NCI-H1048 (cell line): ENCODE measurements at regions not wholly inside any gene's neighbourhood (a gene's known extent, or its start where the extent isn't known, plus 50 kb on each side); places are given as distances from the start of the nearest gene placed in this dataset.
"Not testable (repeated sequence)": the region's sequence is repeated elsewhere in the genome, so short reads cannot be mapped to it uniquely, and the experiment has no call there.

Source experiments
- DNase-seq: peaks from one replicate; lab custom pipeline; 2025; lab: John Stamatoyannopoulos, UW

DNA sequence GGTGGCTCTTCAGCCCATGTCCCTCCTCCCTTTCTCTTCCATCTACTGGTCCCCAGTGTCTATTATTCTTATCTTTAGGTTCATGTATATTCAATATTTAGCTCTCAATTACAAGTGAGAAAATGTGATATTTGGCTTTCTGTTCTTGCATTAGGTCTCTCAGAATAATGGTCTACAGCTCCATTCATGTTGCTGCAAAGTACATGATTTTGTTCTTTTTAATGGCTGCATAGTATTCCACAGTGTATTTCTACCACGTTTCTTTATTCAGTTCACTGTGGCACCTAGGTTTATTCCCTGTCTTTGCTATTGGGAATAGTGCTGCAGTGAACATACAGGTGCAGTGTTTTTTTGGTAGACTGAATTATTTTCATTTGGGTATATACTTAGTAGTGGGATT is 1308.8 kb downstream of the EFNA5 start:
- no peak for DNase-seq

GRCh38 chr5:106331415-106331814 is 1339.3 kb downstream of the EFNA5 start:
- DNase-seq, result no peak

DNA sequence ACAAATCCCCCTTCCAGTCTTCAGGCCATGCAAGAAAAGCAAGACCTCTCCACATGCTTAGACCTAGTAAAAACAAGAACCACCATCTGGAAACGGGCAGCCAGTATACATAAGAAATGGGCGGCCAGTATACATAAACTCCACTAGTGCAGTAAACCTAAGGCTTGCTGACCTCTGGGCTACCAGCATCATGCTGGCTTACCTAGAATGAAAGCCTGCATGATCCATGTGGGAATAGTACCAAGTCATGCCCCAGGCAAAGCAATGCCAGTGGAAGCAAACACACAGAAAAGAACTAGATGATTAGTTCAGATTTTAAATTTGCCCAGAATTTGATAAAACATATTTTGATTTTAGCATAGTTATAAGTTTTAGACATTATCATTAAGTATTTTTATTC is 1346.4 kb downstream of the EFNA5 start:
- DNase-seq, result no peak

DNA sequence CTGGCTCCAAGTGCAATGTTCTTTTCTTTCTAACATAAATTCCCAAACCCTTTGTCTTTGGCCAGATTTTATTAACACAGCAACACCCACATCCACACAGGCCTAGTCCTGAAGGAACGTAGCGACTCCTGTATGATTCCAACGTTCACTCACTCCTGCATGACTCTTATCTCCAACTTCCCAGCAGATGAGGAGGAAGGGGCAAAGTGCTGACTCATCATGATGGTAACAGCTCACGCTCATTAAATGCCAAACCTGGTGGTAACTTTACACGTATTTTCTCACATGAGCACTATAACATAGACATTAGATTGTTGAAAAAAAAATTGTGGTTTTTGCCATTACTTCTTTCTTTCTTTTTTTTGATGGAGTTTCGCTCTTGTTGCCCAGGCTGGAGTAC is 1349.5 kb downstream of the EFNA5 start:
- DNase-seq, result no peak

DNA sequence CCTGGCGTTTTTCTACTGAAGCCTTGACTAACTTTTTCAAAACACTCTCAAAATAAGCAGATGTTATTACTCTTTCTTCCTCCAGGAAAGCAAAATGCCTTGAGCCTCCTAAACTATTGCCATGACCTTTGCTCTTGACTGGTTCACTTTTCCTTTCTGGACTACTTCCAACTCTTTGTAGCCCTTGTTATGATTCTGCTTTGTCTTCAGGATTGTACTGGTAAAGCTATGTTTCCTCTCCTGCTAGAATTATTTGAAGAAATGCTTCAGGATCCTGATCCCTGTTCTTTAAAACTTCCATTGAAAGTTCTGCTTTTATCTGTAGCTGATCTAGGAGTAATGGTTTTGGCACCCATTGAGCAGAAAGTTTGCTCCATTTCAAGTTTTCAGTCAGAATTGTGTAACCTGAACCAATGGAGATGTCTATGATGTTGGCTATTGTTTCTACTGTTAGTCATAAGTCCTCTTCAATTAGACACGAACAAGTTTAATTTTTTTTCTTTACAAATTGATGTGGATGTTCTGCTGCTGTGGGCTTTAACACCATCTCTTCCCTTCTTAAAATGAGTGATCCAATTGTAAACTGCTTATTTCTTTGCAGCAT is 1356.4 kb downstream of the EFNA5 start:
- no peak for DNase-seq

GRCh38 chr5:106312360-106312759 is 1358.4 kb downstream of the EFNA5 start:
- no peak for DNase-seq

DNA sequence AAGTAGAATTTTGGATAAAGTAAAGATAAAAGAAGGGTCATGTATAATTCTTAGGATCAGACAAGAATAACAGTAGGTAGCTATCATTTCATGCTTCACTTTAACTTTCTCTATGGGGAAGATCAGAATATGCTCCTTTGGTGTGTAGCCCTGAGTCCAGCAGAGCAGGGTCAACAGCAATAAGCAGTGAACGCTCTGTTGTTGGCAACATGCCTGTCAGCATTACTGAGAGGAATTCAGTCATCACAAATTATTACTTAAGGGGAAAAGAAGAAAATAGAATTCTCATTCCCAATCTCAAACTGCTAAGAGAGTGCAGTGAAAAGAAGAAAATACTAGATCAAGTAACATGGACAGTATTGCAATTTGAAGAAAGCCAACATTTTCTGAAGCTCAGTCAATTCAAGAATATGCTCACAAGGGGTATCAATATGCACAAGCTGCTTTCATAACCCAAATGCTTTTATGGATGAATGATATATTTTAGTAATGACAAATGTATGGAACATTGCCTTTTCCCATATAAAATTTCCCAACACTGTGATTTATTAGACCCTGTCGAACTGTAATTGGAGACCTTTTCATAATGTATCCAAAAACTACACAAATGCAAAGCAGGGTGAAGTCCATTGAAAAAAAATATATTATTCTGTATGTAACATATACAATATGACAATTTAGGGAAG is 1359.4 kb downstream of the EFNA5 start:
- no peak for DNase-seq

GRCh38 chr5:106307265-106307664 is 1363.5 kb downstream of the EFNA5 start:
- no peak for DNase-seq

DNA sequence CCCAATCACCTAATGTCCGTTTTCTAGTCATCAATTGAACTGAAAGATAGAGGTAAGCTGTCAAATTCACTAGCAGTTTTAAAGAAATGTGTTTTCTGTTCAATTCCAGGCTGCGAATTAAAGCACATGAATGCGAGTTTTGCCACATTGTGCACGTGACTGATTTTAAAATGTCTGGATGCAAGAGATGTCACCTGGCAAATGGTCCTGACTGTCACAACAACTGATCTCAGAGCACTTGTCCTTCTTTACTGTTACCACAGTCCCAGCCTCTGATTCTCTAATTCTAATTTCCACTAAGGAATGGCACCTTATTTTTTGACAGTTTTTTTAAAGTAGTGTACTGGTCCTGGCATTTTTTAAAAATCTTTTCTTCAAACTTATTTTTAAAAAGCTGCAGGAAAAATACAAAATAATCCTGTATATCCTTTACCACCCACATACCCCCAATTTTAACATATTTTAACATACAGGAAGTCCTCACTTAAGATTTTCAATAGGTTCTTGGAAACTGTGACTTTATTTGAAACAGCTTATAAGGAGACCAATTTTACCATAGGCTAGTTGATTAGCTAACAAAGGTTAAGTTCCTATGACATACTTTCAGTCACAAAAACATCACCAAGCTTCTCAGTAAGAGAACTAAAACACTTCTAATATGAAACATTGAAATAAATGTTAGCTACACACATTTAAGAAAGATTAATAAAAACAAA is 1364.3 kb downstream of the EFNA5 start:
- DNase-seq, result no peak

DNA sequence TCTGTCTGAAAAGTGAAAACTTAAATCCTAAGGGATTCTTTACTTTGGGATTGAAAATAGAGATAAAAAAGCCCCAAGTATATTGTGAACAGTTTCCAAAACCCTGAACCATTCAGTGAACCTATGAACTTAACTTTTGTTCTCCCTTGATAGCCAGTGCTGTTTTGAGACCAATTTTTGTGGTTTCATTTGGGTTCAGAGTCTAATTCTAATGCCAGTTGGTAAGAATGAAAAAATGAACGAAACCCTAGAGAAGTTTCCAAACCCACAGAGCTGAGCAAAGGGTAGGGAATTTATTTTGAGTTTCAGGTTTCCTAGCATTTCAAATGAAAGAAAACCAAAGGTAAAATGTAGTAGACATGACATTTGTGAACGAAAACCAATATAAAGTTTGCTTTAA is 1366.8 kb downstream of the EFNA5 start:
- DNase-seq, result no peak

DNA sequence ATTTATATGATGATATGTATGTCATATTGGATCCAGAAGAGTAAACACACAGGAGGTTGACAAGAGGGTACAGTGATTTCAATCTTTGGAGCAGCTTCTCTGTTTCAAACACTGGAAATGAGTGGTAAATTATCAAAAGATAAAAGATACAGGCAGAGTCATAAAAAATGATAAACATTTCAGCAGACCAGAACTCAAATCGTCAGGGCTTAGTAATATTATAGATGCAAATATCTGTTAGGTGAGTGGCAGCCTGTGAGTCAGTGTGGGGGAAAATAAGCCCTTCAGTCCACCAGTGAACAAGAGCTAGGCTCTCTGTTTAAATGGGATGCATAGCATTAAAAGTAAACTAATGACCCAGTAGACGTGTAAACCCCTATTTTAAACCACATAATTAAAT is 1378.1 kb downstream of the EFNA5 start:
- no peak for DNase-seq

GRCh38 chr5:106290841-106291240 is 1379.9 kb downstream of the EFNA5 start:
- no peak for DNase-seq

GRCh38 chr5:106288979-106289378 is 1381.8 kb downstream of the EFNA5 start:
- no peak for DNase-seq

- DNase-seq, result no peak
These were observed 1393.1 kb downstream of the EFNA5 start for GRCh38 chr5:106277540-106278096.

DNA sequence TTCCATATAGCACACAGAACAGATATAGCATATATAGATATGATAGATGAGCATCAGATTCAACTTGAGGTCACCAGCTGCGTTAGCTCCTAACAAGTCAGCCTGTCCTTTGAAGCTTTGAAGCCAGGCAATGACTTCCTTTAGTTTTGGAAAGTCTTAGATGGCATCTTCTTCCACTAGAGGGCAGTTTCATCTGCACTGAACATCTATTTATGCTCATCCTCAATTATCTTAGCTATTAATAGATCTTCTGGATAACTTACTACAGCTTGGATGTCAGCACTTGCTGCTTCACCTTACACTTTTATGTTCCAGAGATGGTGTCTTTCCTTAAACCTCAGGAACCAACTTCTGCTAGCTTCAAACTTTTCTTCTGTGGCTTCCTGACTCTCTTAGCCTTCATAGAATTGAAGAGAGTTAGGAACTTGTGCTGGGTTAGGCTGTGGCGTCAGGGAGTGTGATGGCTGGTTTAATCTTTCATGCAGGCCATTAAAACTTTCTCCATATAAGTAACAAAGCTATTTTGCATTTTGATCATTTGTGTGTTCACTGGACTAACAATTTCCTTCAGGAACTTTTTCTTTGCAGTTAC is 1401.4 kb downstream of the EFNA5 start:
- DNase-seq, result no peak

- DNase-seq, result no peak
These were observed 1403.5 kb downstream of the EFNA5 start for GRCh38 chr5:106267256-106267655.

- no peak for DNase-seq
These were observed 1408.3 kb downstream of the EFNA5 start for GRCh38 chr5:106262395-106262794.

GRCh38 chr5:106259431-106260090 is 1411.2 kb downstream of the EFNA5 start:
- not testable (repeated sequence) for DNase-seq

- no peak for DNase-seq
These were observed 1412.1 kb downstream of the EFNA5 start for GRCh38 chr5:106258591-106259125.

- DNase-seq, result no peak
These were observed 1416.0 kb downstream of the EFNA5 start for GRCh38 chr5:106254784-106255183.

GRCh38 chr5:106246044-106246745 is 1424.5 kb downstream of the EFNA5 start:
- DNase-seq, result not testable (repeated sequence)
